RWPE1 (cell line): ENCODE measurements at regions not wholly inside any gene's neighbourhood (a gene's known extent, or its start where the extent isn't known, plus 50 kb on each side); places are given as distances from the start of the nearest gene placed in this dataset.
A peak's percentile ranks its signal among the peaks of the same experiment; 100 is the strongest.

Experiments
- CTCF ChIA-PET: fragments of 350-600 bp; sonication (Branson Sonifier 250); formaldehyde crosslinking; extraction: SDS; loops from one replicate; lab custom pipeline; 2021; lab: Yijun Ruan, JAX
- POLR2A ChIA-PET: fragments of 400-600 bp; formaldehyde crosslinking; extraction: SDS; loops from one replicate; lab custom pipeline; 2020; ENCODE audit warnings: antibody characterized with exemption; ENCODE audit not compliant: low non-redundant PET; lab: Yijun Ruan, JAX
- DNase-seq: peaks from one replicate; pipeline ENCODE4 v3.0.0; 2012; ENCODE audit warnings: low spot score
- H3K27ac ChIP-seq: fragments of 450-650 bp; 2 replicates; pipeline ENCODE4 v1.5.1; 2017
- TF ChIP-seq, protein P1 (sequence below): fragments of 450-650 bp; conservative IDR thresholded peaks from 2 replicates; pipeline ENCODE4 v1.5.1; 2017; ENCODE audit warnings: low read depth, mild to moderate bottlenecking

DNA sequence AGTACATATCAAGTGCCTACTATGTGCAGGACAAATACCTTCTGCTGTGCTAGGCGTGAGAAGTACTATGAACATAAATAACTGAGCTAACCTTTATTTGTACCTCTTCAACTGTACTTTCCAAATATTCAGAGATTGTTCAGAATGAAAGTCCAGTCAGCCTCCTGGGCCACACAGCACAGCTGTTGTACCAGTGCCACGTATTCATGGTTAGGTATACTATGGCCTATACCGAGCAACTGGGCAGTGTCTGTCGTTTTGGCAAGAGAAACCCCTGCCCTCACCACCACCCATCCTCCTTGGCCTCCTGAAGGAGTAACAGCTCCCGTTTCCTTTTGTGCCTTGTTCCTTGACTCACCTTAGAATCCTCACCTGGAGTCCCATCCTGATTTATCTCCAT lies 53.0 kb downstream of the RASSF10 start:
- POLR2A ChIA-PET, result no interaction called here
- no peak overlapping the region for H3K27ac ChIP-seq
- CTCF ChIA-PET, result interaction anchor here (0.5 kb wide), 1 partner anchor 14 kb away, joined by 3 read pairs; no protein-coding TSS in a partner anchor
- no peak for DNase-seq
- TF ChIP-seq, protein P1, sequence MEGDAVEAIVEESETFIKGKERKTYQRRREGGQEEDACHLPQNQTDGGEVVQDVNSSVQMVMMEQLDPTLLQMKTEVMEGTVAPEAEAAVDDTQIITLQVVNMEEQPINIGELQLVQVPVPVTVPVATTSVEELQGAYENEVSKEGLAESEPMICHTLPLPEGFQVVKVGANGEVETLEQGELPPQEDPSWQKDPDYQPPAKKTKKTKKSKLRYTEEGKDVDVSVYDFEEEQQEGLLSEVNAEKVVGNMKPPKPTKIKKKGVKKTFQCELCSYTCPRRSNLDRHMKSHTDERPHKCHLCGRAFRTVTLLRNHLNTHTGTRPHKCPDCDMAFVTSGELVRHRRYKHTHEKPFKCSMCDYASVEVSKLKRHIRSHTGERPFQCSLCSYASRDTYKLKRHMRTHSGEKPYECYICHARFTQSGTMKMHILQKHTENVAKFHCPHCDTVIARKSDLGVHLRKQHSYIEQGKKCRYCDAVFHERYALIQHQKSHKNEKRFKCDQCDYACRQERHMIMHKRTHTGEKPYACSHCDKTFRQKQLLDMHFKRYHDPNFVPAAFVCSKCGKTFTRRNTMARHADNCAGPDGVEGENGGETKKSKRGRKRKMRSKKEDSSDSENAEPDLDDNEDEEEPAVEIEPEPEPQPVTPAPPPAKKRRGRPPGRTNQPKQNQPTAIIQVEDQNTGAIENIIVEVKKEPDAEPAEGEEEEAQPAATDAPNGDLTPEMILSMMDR, result no peak

DNA sequence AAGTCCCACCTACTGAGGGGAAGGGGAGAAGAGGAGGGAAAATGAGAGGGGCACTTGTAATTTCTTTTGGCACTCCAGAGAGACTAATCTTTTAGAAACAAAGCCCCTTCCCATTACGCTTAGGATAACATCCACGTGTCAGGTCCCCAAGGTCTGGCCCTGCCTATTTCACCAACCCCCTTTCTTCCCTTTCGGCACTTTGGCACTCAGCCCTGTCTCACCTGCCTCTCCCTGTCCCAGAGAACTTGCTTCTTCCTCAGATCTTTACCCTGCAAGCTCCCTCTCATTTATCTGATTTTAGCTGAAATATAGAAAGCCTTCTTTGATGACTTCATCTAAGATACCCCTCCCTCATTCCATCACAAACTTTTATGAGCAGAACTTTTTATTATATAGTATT lies 55.5 kb downstream of the RASSF10 start:
- H3K27ac ChIP-seq, result no peak overlapping the region
- POLR2A ChIA-PET, result no interaction called here
- TF ChIP-seq, protein P1, result no peak
- CTCF ChIA-PET, result no interaction called here
- DNase-seq, result no peak

DNA sequence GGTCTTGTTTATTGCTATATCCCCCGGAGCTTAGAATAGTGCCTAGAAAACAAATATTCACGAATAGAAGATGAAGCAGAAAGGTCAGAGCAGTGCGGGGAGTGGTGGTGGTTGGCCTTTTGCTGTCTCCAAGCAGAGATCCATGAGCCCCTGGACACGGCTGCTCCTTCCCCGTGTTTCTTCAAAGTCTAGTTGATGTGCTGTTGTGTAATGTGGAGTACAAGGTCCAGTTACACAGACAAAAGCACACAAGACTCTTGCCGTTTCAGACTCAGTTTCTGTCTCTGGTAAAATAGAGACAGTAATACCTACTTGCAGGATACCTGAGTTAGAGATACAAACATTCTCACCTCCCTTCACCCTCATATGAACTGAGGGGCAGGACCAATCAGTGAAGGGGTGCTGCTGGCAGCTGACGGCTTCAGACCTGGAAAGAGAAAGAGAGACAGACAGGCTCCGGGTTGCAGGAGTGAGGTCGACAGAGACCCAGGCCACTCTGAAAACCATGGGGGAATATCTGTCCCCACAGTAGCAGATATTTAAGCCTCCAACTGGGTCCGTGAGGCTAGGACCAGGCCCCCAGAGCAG lies 56.2 kb downstream of the RASSF10 start:
- TF ChIP-seq, protein P1, result no peak
- POLR2A ChIA-PET, result no interaction called here
- no peak overlapping the region for H3K27ac ChIP-seq
- DNase-seq, result no peak
- CTCF ChIA-PET, result no interaction called here

DNA sequence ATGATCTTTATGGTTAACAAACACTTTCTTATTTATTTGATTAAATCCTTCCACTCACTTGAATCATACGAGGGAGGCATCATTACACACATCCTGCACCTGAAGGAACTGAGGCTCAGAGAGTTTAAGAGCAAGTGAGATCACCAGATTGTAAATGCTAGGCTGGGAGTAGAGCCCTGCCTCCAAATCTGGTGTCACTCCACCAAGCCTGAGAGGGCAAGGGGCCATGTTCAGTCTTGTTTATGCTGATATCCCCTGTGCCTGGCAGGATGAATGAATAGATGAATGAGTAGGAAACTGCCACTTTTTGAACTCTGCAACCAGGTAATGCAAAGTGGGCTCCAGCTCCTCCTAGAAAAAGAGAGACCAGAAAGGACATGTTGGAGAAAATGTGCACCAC lies 59.1 kb downstream of the RASSF10 start:
- TF ChIP-seq, protein P1, result no peak
- ChIA-PET CTCF (interaction anchor here (0.6 kb wide), 1 partner anchor 1551 kb away, joined by 3 read pairs; no protein-coding TSS in a partner anchor), POLR2A (no interaction called here)
- H3K27ac ChIP-seq, result no peak overlapping the region
- DNase-seq, result no peak

DNA sequence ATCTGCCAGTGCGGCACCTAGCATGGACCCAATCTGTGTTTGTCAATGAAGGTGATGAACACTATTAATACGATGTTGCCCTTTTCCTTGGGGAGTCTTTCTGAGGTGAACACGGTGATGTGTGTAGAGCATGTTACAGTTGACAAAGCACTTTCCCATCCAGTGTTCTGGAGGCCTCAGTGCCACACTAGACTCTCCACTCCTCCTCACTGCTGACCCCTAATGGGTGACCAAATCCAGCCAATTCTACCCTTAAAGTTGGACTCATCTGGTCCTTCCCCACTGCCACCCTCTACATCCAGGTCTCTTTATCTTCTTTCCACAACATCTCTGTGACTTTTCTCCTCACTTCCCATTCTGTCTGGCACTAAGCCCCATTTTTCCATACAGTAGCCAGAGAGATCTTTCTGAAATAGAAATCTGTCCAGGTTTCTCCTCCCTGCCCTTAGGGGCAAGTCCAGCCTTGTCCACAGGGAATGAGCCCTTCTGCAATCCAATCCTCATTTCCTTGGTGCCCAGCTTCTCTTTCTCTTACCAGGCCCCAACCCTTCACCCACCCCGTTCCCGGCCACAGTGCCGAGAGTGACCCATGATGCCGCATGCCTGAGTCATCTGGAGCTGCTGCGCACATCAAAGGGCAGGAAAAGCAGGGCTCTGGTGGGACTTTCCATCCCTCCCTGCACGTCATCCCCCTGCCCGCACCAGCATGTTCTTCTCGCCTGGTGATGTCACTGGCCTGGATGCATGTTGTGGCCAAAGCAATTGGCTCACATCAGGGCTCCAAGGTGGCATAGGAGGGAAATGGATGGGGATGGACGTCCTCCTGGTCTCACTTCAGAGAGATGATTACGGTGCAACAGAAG lies 64.2 kb downstream of the RASSF10 start:
- H3K27ac ChIP-seq, result peak overlapping the region; percentile 72
- ChIA-PET POLR2A (no interaction called here), CTCF (no interaction called here)
- TF ChIP-seq, protein P1, result no peak
- DNase-seq, result peak; percentile 92

DNA sequence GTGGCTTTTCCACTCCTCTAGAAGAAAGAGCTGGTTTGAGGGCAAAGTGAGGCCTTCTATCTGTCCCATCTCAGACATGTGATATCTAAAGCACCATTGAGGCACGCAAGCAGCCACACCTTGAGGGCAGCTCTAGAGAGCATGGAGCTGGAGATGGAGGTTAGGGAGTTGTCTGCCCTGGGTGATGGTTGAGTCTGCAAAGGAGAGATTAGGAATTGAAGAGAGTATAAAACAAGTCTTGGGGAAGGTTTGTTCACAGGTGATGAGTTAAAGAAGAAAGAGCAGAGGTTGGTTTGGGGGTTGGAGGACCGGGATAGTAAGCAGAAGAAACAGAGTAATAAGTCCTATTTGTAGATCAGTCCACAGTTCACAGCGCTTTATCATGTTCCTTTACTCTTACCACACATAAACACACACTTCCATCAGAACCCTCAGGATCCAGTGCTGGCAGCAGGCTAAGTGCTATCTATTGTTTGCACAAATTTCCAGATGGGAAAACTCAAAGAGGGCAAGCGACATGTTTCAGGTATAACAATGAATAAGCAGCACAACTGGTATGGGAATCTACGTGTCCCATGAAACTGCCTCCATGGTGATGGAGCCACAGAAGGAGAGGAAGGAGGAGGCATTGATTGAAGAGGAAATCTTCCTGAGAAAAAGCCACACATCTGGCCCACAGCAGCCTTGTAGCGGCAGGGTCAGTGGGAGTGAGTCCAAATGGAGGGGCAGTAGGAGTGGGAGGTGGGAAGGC lies 65.8 kb downstream of the RASSF10 start:
- H3K27ac ChIP-seq, result no peak overlapping the region
- TF ChIP-seq, protein P1, result no peak
- ChIA-PET POLR2A (no interaction called here), CTCF (interaction anchor here (0.6 kb wide), 1 partner anchor 15 kb away, joined by 3 read pairs; no protein-coding TSS in a partner anchor)
- no peak for DNase-seq
